ENCODE measurements at regions not wholly inside any gene's neighbourhood (a gene's known extent, or its start where the extent isn't known, plus 50 kb on each side); places are given as distances from the start of the nearest gene placed in this dataset.
"Not testable (repeated sequence)": the region's sequence is repeated elsewhere in the genome, so short reads cannot be mapped to it uniquely, and the experiment has no call there.

DNA sequence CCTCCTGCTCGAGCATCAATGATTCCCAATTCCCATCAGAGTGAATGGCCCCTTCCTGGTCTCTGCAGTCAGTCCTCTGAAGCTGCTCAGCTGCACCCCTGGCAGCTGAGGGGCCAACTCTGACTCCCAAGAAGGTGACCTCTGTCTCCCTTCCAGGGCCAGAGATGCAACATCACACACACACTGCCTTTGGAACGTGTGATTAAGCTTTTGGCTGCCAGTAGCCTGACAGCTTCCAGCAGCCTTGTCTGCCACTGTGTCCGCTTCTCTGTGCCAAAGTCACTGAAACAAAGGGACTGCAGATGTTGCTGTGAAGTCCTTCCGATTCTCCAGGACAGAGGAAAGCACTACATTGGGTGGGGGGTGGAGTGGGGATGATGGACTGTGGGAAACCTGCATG lies 254.1 kb downstream of the CEP170 start:
- H3K27me3 ChIP-seq (ENCODE audit: control insufficient read depth, insufficient read depth, low read length); H3K4me3 ChIP-seq (ENCODE audit: low read length); H3K9ac ChIP-seq (ENCODE audit: low read depth, low read length); H3K4me1 ChIP-seq (ENCODE audit: control insufficient read depth, insufficient read depth, low read length); H3K9me3 ChIP-seq (replicated peaks; ENCODE audit: low read length); H3K4me2 ChIP-seq (ENCODE audit: low read length); H3K36me3 ChIP-seq (ENCODE audit: insufficient read depth, low read length): not testable (repeated sequence)

DNA sequence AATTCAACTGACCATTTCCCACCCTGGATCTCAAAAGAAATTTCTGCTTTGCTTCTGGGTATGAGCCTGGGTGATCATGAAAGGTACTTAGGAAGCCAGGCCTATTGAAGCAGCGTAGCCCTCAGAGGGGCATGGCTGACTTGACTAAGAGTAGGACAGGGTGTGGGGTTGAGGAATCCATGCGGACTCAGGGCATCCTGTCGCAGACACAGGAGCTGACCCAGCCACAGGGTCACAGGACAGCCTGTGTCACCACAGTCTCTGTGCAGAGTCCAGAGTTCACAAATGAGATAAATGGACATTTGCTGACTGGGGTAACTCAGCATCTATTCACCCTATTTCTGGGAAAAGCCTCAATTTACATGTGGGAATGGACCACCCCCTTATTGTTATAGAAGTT lies 262.3 kb downstream of the CEP170 start:
- not testable (repeated sequence) for H3K4me1 ChIP-seq (ENCODE audit: control insufficient read depth, insufficient read depth, low read length); H3K36me3 ChIP-seq (ENCODE audit: insufficient read depth, low read length); H3K4me2 ChIP-seq (ENCODE audit: low read length); H3K27me3 ChIP-seq (ENCODE audit: control insufficient read depth, insufficient read depth, low read length); H3K4me3 ChIP-seq (ENCODE audit: low read length); H3K9ac ChIP-seq (ENCODE audit: low read depth, low read length); H3K9me3 ChIP-seq (replicated peaks; ENCODE audit: low read length)

GRCh38 chr1:242985096-242985495 lies 270.0 kb downstream of the CEP170 start:
- H3K4me2 ChIP-seq (ENCODE audit: low read length); H3K36me3 ChIP-seq (ENCODE audit: insufficient read depth, low read length); H3K4me3 ChIP-seq (ENCODE audit: low read length); H3K27me3 ChIP-seq (ENCODE audit: control insufficient read depth, insufficient read depth, low read length); H3K9ac ChIP-seq (ENCODE audit: low read depth, low read length); H3K9me3 ChIP-seq (replicated peaks; ENCODE audit: low read length); H3K4me1 ChIP-seq (ENCODE audit: control insufficient read depth, insufficient read depth, low read length): not testable (repeated sequence)

- not testable (repeated sequence) for H3K9ac ChIP-seq (ENCODE audit: low read depth, low read length); H3K4me2 ChIP-seq (ENCODE audit: low read length); H3K9me3 ChIP-seq (replicated peaks; ENCODE audit: low read length); H3K4me1 ChIP-seq (ENCODE audit: control insufficient read depth, insufficient read depth, low read length); H3K4me3 ChIP-seq (ENCODE audit: low read length); H3K36me3 ChIP-seq (ENCODE audit: insufficient read depth, low read length); H3K27me3 ChIP-seq (ENCODE audit: control insufficient read depth, insufficient read depth, low read length)
Measured at GRCh38 chr1:242973341-242973740, 281.7 kb downstream of the CEP170 start.

- no peaks in the 10 kb centered on the region for H3K4me1 ChIP-seq (ENCODE audit: control insufficient read depth, insufficient read depth, low read length)
- no peaks in the 10 kb centered on the region for H3K9me3 ChIP-seq (replicated peaks; ENCODE audit: low read length)
- no peak overlapping the region for H3K9ac ChIP-seq (ENCODE audit: low read depth, low read length)
- no peak overlapping the region for H3K4me3 ChIP-seq (ENCODE audit: low read length)
- H3K27me3 ChIP-seq (ENCODE audit: control insufficient read depth, insufficient read depth, low read length), result no peaks in the 10 kb centered on the region
- no peak overlapping the region for H3K4me2 ChIP-seq (ENCODE audit: low read length)
- H3K36me3 ChIP-seq (ENCODE audit: insufficient read depth, low read length), result no peaks in the 10 kb centered on the region
Measured at GRCh38 chr1:242966892-242967291, 288.2 kb downstream of the CEP170 start.

DNA sequence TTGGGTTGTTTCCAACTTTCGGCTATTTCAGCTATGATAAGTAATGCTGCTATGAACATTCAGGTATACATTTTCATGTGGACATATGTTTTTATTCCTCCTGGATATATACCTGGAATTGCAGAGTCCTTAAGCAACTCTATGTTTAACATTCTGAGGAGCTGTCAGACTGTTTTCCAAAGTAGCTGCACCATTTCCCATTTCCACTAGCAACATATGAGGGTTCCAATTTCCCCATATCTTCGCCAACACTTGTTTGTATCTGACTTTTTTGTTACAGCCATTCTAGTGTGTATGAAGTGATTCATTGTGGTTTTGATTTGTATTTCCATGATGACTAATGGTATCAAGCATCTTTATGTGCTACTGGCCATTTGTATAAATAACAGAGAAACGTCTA lies 295.7 kb downstream of the CEP170 start:
- H3K27me3 ChIP-seq (ENCODE audit: control insufficient read depth, insufficient read depth, low read length); H3K4me1 ChIP-seq (ENCODE audit: control insufficient read depth, insufficient read depth, low read length); H3K4me3 ChIP-seq (ENCODE audit: low read length); H3K9ac ChIP-seq (ENCODE audit: low read depth, low read length); H3K4me2 ChIP-seq (ENCODE audit: low read length); H3K9me3 ChIP-seq (replicated peaks; ENCODE audit: low read length); H3K36me3 ChIP-seq (ENCODE audit: insufficient read depth, low read length): not testable (repeated sequence)

GRCh38 chr1:242954945-242955344 lies 300.1 kb downstream of the CEP170 start:
- not testable (repeated sequence) for H3K9me3 ChIP-seq (replicated peaks; ENCODE audit: low read length); H3K9ac ChIP-seq (ENCODE audit: low read depth, low read length); H3K4me2 ChIP-seq (ENCODE audit: low read length); H3K36me3 ChIP-seq (ENCODE audit: insufficient read depth, low read length); H3K27me3 ChIP-seq (ENCODE audit: control insufficient read depth, insufficient read depth, low read length); H3K4me1 ChIP-seq (ENCODE audit: control insufficient read depth, insufficient read depth, low read length); H3K4me3 ChIP-seq (ENCODE audit: low read length)

GRCh38 chr1:242946206-242946605 lies 308.9 kb downstream of the CEP170 start:
- H3K27me3 ChIP-seq (ENCODE audit: control insufficient read depth, insufficient read depth, low read length), result no peaks in the 10 kb centered on the region
- H3K4me3 ChIP-seq (ENCODE audit: low read length), result no peak overlapping the region
- H3K4me2 ChIP-seq (ENCODE audit: low read length), result no peak overlapping the region
- H3K9me3 ChIP-seq (replicated peaks; ENCODE audit: low read length), result no peaks in the 10 kb centered on the region
- no peaks in the 10 kb centered on the region for H3K36me3 ChIP-seq (ENCODE audit: insufficient read depth, low read length)
- no peaks in the 10 kb centered on the region for H3K4me1 ChIP-seq (ENCODE audit: control insufficient read depth, insufficient read depth, low read length)
- H3K9ac ChIP-seq (ENCODE audit: low read depth, low read length), result no peak overlapping the region

GRCh38 chr1:242936725-242937124 lies 318.4 kb downstream of the CEP170 start:
- H3K9me3 ChIP-seq (replicated peaks; ENCODE audit: low read length); H3K4me1 ChIP-seq (ENCODE audit: control insufficient read depth, insufficient read depth, low read length); H3K36me3 ChIP-seq (ENCODE audit: insufficient read depth, low read length); H3K4me3 ChIP-seq (ENCODE audit: low read length); H3K27me3 ChIP-seq (ENCODE audit: control insufficient read depth, insufficient read depth, low read length); H3K4me2 ChIP-seq (ENCODE audit: low read length); H3K9ac ChIP-seq (ENCODE audit: low read depth, low read length): not testable (repeated sequence)

GRCh38 chr1:242924717-242925116 lies 330.4 kb downstream of the CEP170 start:
- H3K4me2 ChIP-seq (ENCODE audit: low read length); H3K27me3 ChIP-seq (ENCODE audit: control insufficient read depth, insufficient read depth, low read length); H3K4me3 ChIP-seq (ENCODE audit: low read length); H3K9ac ChIP-seq (ENCODE audit: low read depth, low read length); H3K36me3 ChIP-seq (ENCODE audit: insufficient read depth, low read length); H3K4me1 ChIP-seq (ENCODE audit: control insufficient read depth, insufficient read depth, low read length); H3K9me3 ChIP-seq (replicated peaks; ENCODE audit: low read length): not testable (repeated sequence)

GRCh38 chr1:242923603-242924002 lies 331.5 kb downstream of the CEP170 start:
- H3K27me3 ChIP-seq (ENCODE audit: control insufficient read depth, insufficient read depth, low read length); H3K9ac ChIP-seq (ENCODE audit: low read depth, low read length); H3K36me3 ChIP-seq (ENCODE audit: insufficient read depth, low read length); H3K4me1 ChIP-seq (ENCODE audit: control insufficient read depth, insufficient read depth, low read length); H3K9me3 ChIP-seq (replicated peaks; ENCODE audit: low read length); H3K4me3 ChIP-seq (ENCODE audit: low read length); H3K4me2 ChIP-seq (ENCODE audit: low read length): not testable (repeated sequence)

GRCh38 chr1:242914729-242915128 lies 340.4 kb downstream of the CEP170 start:
- H3K27me3 ChIP-seq (ENCODE audit: control insufficient read depth, insufficient read depth, low read length); H3K9ac ChIP-seq (ENCODE audit: low read depth, low read length); H3K9me3 ChIP-seq (replicated peaks; ENCODE audit: low read length); H3K36me3 ChIP-seq (ENCODE audit: insufficient read depth, low read length); H3K4me2 ChIP-seq (ENCODE audit: low read length); H3K4me1 ChIP-seq (ENCODE audit: control insufficient read depth, insufficient read depth, low read length); H3K4me3 ChIP-seq (ENCODE audit: low read length): not testable (repeated sequence)

DNA sequence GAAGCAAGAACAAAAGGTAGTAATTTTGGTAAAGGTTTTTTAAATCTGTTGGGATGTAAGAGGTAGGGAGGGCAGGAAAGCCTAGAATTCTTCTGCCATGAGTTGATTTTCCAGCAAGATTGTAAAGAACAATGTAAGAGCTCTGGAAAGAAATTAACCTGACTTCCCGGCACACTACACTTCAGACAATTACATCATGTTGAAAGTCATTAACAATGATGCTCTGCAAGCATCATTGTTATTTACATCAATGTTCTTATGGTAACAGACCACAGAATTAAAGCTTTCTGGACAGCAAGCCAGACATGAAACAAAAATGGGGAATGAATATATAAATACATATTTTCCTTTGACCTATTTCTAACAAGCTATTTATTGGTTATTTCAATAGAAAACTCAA lies 342.2 kb downstream of the CEP170 start:
- H3K4me3 ChIP-seq (ENCODE audit: low read length); H3K9ac ChIP-seq (ENCODE audit: low read depth, low read length); H3K9me3 ChIP-seq (replicated peaks; ENCODE audit: low read length); H3K4me2 ChIP-seq (ENCODE audit: low read length); H3K27me3 ChIP-seq (ENCODE audit: control insufficient read depth, insufficient read depth, low read length); H3K36me3 ChIP-seq (ENCODE audit: insufficient read depth, low read length); H3K4me1 ChIP-seq (ENCODE audit: control insufficient read depth, insufficient read depth, low read length): not testable (repeated sequence)

Data from skeletal muscle satellite cell (primary cell).